Myocyte (in vitro differentiated cells): ENCODE measurements at regions not wholly inside any gene's neighbourhood (a gene's known extent, or its start where the extent isn't known, plus 50 kb on each side); places are given as distances from the start of the nearest gene placed in this dataset.
"Not testable (repeated sequence)": the region's sequence is repeated elsewhere in the genome, so short reads cannot be mapped to it uniquely, and the experiment has no call there.

ENCODE experiments used
- DNase-seq: peaks from one replicate; pipeline ENCODE4 v3.0.0-alpha.2; 2012; ENCODE audit warnings: low read depth

DNA sequence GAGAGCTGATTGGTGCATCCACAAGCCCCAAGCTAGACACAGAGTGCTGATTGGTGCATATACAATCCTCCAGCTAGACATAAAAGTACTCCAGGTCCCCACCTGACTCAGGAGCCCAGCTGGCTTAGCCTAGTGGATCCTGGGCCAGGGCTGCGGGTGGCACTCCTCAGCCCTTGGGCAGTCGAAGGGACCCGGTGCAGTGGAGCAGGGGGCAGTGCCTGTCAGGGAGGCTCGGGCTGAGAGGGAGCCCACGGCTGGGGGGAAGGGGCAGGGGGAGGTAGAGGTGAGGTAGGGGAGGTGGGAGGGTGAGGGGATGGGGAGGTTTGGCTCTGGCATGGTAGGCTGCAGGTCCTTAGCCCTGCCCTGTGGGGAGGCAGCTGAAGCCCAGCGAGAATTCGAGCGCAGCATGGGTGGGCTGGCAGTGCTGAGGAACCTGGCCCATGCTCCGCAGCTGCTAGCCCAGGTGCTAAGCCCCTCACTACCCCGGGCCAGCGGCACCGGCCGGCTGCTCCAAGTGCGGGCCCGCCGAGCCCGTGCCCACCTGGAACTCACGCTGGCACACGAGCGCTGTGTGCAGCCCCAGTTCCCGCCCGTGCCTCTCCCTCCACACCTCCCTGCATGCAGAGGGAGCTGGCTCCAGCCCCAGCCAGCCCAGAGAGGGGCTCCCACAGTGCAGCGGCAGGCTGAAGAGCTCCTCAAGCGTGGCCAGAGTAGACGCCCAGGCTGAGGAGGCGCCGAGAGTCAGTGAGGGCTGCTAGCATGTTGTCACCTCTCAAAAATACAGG, 742.8 kb downstream of the FAM181B start:
- no peak for DNase-seq

- DNase-seq, result no peak
These were observed 744.6 kb downstream of the FAM181B start for GRCh38 chr11:81989093-81989492.

- no peak for DNase-seq
These were observed 745.7 kb downstream of the FAM181B start for GRCh38 chr11:81987829-81988472.

- DNase-seq, result no peak
These were observed 747.0 kb downstream of the FAM181B start for GRCh38 chr11:81986556-81987161.

DNA sequence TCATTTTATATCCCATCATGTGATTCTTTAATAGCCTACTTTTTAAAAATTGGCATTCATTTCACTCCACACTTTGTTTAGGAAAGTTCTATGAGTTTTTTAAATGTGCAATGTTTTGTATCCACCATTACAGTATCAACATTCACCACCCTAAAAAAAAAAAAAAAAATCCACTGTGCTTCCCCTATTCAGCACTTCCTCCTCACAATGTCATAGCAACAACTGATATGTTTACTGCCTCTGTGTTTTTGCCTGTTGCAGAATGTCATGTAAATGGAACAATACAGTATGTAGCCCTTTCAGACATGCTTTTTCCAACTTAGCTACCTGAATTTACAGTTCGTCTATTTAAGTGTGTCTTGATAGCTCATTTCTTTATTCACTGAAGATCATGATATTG, 754.2 kb downstream of the FAM181B start:
- no peak for DNase-seq

- DNase-seq, result no peak
These were observed 758.3 kb downstream of the FAM181B start for GRCh38 chr11:81975261-81975900.

GRCh38 chr11:81970886-81971285, 762.8 kb downstream of the FAM181B start:
- DNase-seq, result no peak

- DNase-seq, result no peak
These were observed 766.4 kb downstream of the FAM181B start for GRCh38 chr11:81967242-81967641.

DNA sequence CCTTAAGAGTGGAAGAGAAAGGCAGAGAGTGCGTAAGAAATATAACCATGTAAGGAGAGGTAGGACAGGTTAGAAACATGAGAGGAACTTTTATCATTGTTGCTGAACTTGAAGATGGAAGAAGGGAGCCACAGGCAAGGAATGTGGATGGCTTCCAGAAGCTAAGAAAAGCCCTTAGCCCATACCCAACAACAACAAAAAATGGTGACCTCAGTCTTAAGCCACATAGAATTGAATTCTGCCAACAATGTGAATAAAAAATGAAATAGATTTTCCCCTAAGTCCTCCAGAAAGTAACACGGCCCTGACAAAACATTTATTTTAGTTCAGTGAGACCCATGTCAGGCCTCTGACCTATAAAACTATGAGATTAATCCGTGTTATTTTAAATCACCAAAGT, 767.3 kb downstream of the FAM181B start:
- no peak for DNase-seq

DNA sequence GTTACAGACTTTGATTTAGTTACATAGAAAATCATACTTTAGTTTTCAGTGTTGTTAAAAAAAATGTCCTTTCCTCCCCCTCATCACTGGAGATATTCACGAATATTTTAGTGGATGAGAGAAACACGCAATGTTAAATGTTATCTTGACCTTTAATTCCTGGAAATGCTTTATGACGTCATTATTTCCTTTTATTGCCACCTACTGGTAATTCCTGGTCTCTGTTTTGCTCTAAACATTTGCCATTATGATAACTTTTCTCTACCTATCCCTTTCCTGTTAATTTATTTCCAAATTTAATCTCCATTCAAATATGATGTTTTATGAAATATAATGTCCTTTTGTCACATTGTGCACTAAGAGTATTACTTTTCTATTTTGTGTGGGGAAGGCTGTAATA, 770.6 kb downstream of the FAM181B start:
- no peak for DNase-seq

DNA sequence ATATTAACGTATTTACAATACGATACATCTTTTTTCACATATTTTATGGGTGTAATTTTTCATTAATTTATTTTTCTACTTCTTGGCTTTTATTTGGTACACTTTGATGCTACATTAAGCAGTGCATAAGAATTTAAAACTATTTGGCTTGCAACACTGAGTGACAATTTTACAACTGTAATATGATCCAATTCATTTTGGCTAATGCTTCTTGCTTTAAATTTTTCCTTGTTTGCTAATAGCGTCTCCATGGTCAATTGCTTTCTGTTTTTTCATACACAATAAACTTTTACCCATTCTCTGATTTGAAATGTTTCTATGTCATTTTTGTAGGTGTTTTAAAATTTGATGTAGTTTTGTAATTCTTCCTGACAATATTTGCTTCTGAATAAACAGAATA, 773.2 kb downstream of the FAM181B start:
- DNase-seq, result no peak

DNA sequence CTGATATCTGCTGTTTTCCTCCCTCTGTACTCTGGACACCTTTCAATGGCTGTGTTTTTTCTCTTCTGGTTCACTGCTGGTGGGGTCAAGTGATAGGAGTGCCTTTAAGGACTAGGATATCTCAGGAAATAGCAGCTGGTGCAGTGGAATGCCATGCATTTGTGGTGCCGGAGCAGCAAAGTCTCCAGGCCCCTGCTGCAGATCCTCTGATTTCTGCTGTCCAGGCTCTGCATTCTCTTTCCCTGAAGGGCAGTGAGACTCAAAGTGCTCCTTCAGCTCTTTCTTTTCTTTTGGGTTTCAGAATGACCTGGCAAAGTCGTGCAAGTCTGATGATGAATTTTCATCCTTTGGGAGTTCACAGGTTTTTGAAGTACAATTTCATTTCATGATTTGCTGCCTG, 774.3 kb downstream of the FAM181B start:
- no peak for DNase-seq

- DNase-seq, result not testable (repeated sequence)
These were observed 779.4 kb downstream of the FAM181B start for GRCh38 chr11:81954301-81954700.

DNA sequence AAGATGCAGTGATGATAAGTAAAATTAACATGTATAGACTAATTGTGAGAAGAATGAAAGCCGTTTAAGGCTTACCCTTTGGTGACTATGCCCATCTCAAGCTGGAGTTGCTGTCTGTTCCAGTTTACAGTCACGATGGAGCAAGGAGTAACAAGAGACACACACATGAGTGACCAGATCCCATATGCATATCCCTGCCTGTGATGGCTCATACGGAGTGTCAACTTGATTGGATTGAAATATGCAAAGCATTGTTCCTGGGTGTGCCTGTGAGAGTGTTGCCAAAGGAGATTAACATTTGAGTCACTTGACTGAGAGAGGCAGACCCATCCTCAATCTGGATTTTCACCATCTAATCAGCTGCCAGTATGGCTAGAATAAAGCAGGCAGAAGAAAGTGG, 786.8 kb downstream of the FAM181B start:
- DNase-seq, result no peak

DNA sequence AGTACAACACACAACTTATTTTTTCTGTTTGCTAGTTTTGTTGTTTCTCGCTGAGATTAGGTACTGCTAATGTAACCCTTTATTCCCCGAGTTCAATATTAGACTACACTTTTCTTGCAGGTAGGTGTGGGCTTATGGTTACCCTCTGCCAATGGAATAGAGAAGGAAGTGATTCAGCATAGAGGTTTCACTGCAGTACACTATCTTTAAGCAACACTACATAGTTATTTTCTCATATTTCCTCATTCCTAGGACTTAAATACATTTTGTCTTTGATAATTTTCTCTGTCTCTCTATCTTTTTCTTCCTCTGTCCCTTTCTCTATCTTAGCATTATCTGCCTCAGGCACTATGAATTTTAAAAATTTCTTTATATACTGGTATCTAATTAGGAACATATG, 791.0 kb downstream of the FAM181B start:
- no peak for DNase-seq

DNA sequence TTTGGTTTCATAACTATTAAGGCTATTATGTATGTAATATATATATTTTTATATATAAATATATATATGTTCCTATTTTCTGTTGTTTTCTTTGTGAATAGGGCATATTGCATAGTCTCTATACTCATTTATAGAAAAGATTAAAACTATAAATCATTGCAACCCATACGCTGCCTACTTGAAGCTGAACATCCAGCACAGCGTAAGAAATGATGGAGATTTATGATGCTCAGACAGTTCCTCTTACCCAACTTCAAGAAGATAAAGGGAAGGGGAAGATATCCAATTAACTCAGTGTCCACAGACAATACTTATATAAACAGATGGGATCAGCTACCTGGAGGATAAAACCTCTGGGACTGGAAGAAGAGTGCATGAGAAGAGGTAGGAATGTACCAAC, 791.7 kb downstream of the FAM181B start:
- DNase-seq, result no peak

- DNase-seq, result no peak
These were observed 801.4 kb downstream of the FAM181B start for GRCh38 chr11:81932303-81932702.

DNA sequence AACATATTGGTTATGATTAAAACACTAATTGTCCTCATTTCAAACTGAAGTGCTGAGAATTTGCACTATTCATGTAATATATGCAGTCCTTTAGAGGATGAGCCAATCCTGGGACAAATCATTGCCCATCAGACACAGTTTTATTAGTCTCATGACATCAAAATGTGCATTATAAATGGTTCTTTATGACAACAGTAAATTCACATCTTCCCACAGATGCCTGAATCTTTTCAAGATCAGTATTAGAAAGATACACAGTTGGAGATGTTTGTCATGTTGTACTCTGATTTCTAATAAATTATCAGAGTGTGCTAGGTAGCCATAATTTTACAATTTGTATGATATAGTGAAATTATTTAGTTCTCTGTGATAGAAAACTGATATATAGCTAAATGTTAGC, 813.5 kb downstream of the FAM181B start:
- DNase-seq, result no peak

- DNase-seq, result no peak
These were observed 817.2 kb downstream of the FAM181B start for GRCh38 chr11:81916451-81916850.

- DNase-seq, result no peak
These were observed 818.6 kb downstream of the FAM181B start for GRCh38 chr11:81915045-81915444.

GRCh38 chr11:81913793-81914192, 819.9 kb downstream of the FAM181B start:
- no peak for DNase-seq

GRCh38 chr11:81907996-81908395, 825.7 kb downstream of the FAM181B start:
- DNase-seq, result no peak
